ENCODE measurements at regions not wholly inside any gene's neighbourhood (a gene's known extent, or its start where the extent isn't known, plus 50 kb on each side); places are given as distances from the start of the nearest gene placed in this dataset.

DNA sequence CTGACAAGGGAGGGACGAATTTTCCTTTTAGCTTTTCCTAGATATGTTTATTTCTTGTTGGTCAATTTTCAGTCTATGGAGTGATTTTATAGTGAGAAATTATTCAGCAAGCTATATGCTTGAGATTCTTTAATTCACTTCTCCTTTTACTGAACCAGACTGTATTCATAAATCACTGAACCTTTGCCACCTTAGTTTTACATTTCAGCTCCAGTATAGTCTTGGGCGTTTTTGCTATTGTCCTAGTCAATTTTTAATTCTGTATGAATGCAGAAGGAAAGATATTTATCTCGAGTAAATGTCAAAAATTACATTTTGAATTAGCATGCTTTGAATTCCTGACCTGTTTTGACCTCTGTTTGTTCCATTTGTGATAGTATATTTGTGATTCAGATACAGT is 468.9 kb downstream of the IPMK start:
- no peak overlapping the region for H3K4me3 ChIP-seq
- DNase-seq (ENCODE audit: low spot score) (no peak), ATAC-seq (no peak)
- Mint-ChIP-seq H3K36me3 (ENCODE audit: low read depth) (peaks cover 5% of the 10 kb centered on the region; the same call in 1 of the 3 replicates), H3K4me1 (peaks cover 17% of the 10 kb centered on the region), H3K27me3 (ENCODE audit: insufficient read depth, low read depth, poor library complexity) (no peaks in the 10 kb centered on the region), H3K27ac (no peak overlapping the region), H3K9me3 (0 out of 3 replicates have a peak, but pooled peaks cover 2% of the 10 kb centered on the region), H3K4me3 (no peak overlapping the region)
- no peak overlapping the region for H3K27ac ChIP-seq (ENCODE audit: low read depth)
- no peak overlapping the region for H3K4me2 ChIP-seq
- no peaks in the 10 kb centered on the region for H3F3A ChIP-seq (replicated peaks; ENCODE audit: low read depth)
- no peaks in the 10 kb centered on the region; the same call in 1 of the 2 replicates for H3K9me2 ChIP-seq (ENCODE audit: insufficient read depth)
- no peaks in the 10 kb centered on the region for H3K36me3 ChIP-seq (ENCODE audit: insufficient read depth)
- no peaks in the 10 kb centered on the region for H3K27me3 ChIP-seq (ENCODE audit: insufficient read depth)
- no peak overlapping the region for H2AFZ ChIP-seq
- H3K4me1 ChIP-seq (ENCODE audit: insufficient read depth) = peaks cover 9% of the 10 kb centered on the region
- H3K79me2 ChIP-seq (replicated peaks; ENCODE audit: insufficient read depth) = no peaks in the 10 kb centered on the region
- no peak for TF ChIP-seq JUNB (IDR thresholded peaks at IDR 0.05; ENCODE audit: unreplicated experiment)
- no peak for TF ChIP-seq STAT1 (IDR thresholded peaks at IDR 0.05; ENCODE audit: unreplicated experiment)
- TF ChIP-seq ETS1 (IDR thresholded peaks at IDR 0.05) = no peak
- no peak for TF ChIP-seq POLR2AphosphoS5 (IDR thresholded peaks at IDR 0.05; ENCODE audit: low read depth)
- TF ChIP-seq, protein P1, sequence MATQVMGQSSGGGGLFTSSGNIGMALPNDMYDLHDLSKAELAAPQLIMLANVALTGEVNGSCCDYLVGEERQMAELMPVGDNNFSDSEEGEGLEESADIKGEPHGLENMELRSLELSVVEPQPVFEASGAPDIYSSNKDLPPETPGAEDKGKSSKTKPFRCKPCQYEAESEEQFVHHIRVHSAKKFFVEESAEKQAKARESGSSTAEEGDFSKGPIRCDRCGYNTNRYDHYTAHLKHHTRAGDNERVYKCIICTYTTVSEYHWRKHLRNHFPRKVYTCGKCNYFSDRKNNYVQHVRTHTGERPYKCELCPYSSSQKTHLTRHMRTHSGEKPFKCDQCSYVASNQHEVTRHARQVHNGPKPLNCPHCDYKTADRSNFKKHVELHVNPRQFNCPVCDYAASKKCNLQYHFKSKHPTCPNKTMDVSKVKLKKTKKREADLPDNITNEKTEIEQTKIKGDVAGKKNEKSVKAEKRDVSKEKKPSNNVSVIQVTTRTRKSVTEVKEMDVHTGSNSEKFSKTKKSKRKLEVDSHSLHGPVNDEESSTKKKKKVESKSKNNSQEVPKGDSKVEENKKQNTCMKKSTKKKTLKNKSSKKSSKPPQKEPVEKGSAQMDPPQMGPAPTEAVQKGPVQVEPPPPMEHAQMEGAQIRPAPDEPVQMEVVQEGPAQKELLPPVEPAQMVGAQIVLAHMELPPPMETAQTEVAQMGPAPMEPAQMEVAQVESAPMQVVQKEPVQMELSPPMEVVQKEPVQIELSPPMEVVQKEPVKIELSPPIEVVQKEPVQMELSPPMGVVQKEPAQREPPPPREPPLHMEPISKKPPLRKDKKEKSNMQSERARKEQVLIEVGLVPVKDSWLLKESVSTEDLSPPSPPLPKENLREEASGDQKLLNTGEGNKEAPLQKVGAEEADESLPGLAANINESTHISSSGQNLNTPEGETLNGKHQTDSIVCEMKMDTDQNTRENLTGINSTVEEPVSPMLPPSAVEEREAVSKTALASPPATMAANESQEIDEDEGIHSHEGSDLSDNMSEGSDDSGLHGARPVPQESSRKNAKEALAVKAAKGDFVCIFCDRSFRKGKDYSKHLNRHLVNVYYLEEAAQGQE (IDR thresholded peaks at IDR 0.05; ENCODE audit: unreplicated experiment) = no peak
- no peak for TF ChIP-seq EZH2phosphoT487 (IDR thresholded peaks at IDR 0.05; ENCODE audit: unreplicated experiment)
- no peak for TF ChIP-seq NANOG (IDR thresholded peaks at IDR 0.05; ENCODE audit: borderline replicate concordance)
- TF ChIP-seq ZNF114 (CRISPR knock-in tag; IDR thresholded peaks at IDR 0.05) = no peak
- no peak for TF ChIP-seq EZH2 (IDR thresholded peaks at IDR 0.05; ENCODE audit: low read depth, unreplicated experiment)
- TF ChIP-seq, protein P2, sequence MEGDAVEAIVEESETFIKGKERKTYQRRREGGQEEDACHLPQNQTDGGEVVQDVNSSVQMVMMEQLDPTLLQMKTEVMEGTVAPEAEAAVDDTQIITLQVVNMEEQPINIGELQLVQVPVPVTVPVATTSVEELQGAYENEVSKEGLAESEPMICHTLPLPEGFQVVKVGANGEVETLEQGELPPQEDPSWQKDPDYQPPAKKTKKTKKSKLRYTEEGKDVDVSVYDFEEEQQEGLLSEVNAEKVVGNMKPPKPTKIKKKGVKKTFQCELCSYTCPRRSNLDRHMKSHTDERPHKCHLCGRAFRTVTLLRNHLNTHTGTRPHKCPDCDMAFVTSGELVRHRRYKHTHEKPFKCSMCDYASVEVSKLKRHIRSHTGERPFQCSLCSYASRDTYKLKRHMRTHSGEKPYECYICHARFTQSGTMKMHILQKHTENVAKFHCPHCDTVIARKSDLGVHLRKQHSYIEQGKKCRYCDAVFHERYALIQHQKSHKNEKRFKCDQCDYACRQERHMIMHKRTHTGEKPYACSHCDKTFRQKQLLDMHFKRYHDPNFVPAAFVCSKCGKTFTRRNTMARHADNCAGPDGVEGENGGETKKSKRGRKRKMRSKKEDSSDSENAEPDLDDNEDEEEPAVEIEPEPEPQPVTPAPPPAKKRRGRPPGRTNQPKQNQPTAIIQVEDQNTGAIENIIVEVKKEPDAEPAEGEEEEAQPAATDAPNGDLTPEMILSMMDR (conservative IDR thresholded peaks at IDR 0.05; ENCODE audit: low read depth in 2 of 2) = no peak
- TF ChIP-seq, protein P3, sequence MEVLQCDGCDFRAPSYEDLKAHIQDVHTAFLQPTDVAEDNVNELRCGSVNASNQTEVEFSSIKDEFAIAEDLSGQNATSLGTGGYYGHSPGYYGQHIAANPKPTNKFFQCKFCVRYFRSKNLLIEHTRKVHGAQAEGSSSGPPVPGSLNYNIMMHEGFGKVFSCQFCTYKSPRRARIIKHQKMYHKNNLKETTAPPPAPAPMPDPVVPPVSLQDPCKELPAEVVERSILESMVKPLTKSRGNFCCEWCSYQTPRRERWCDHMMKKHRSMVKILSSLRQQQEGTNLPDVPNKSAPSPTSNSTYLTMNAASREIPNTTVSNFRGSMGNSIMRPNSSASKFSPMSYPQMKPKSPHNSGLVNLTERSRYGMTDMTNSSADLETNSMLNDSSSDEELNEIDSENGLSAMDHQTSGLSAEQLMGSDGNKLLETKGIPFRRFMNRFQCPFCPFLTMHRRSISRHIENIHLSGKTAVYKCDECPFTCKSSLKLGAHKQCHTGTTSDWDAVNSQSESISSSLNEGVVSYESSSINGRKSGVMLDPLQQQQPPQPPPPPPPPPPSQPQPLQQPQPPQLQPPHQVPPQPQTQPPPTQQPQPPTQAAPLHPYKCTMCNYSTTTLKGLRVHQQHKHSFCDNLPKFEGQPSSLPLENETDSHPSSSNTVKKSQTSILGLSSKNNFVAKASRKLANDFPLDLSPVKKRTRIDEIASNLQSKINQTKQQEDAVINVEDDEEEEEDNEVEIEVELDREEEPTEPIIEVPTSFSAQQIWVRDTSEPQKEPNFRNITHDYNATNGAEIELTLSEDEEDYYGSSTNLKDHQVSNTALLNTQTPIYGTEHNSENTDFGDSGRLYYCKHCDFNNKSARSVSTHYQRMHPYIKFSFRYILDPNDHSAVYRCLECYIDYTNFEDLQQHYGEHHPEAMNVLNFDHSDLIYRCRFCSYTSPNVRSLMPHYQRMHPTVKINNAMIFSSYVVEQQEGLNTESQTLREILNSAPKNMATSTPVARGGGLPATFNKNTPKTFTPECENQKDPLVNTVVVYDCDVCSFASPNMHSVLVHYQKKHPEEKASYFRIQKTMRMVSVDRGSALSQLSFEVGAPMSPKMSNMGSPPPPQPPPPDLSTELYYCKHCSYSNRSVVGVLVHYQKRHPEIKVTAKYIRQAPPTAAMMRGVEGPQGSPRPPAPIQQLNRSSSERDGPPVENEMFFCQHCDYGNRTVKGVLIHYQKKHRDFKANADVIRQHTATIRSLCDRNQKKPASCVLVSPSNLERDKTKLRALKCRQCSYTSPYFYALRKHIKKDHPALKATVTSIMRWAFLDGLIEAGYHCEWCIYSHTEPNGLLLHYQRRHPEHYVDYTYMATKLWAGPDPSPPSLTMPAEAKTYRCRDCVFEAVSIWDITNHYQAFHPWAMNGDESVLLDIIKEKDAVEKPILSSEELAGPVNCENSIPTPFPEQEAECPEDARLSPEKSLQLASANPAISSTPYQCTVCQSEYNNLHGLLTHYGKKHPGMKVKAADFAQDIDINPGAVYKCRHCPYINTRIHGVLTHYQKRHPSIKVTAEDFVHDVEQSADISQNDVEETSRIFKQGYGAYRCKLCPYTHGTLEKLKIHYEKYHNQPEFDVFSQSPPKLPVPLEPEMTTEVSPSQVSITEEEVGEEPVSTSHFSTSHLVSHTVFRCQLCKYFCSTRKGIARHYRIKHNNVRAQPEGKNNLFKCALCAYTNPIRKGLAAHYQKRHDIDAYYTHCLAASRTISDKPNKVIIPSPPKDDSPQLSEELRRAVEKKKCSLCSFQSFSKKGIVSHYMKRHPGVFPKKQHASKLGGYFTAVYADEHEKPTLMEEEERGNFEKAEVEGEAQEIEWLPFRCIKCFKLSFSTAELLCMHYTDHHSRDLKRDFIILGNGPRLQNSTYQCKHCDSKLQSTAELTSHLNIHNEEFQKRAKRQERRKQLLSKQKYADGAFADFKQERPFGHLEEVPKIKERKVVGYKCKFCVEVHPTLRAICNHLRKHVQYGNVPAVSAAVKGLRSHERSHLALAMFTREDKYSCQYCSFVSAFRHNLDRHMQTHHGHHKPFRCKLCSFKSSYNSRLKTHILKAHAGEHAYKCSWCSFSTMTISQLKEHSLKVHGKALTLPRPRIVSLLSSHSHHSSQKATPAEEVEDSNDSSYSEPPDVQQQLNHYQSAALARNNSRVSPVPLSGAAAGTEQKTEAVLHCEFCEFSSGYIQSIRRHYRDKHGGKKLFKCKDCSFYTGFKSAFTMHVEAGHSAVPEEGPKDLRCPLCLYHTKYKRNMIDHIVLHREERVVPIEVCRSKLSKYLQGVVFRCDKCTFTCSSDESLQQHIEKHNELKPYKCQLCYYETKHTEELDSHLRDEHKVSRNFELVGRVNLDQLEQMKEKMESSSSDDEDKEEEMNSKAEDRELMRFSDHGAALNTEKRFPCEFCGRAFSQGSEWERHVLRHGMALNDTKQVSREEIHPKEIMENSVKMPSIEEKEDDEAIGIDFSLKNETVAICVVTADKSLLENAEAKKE (CRISPR knock-in tag; IDR thresholded peaks at IDR 0.05) = no peak
- TF ChIP-seq ZNF331 (CRISPR knock-in tag; IDR thresholded peaks at IDR 0.05; ENCODE audit: low read depth) = no peak
- TF ChIP-seq CREB1 (CRISPR knock-in tag; IDR thresholded peaks at IDR 0.05; ENCODE audit: low read depth) = no peak
- no peaks in the 10 kb centered on the region for H4K20me1 ChIP-seq (replicated peaks; ENCODE audit: insufficient read depth)
